ENCODE measurements at regions not wholly inside any gene's neighbourhood (a gene's known extent, or its start where the extent isn't known, plus 50 kb on each side); places are given as distances from the start of the nearest gene placed in this dataset.
"Not testable (repeated sequence)": the region's sequence is repeated elsewhere in the genome, so short reads cannot be mapped to it uniquely, and the experiment has no call there.

- no peak for DNase-seq (ENCODE audit: low spot score)
These were observed 426.6 kb downstream of the FRK start for GRCh38 chr6:115634131-115634530.

- DNase-seq (ENCODE audit: low spot score) = no peak
These were observed 429.7 kb downstream of the FRK start for GRCh38 chr6:115631028-115631427.

- no peak for DNase-seq (ENCODE audit: low spot score)
These were observed 430.2 kb downstream of the FRK start for GRCh38 chr6:115630424-115631024.

- DNase-seq (ENCODE audit: low spot score) = no peak
These were observed 431.3 kb downstream of the FRK start for GRCh38 chr6:115629415-115629814.

GRCh38 chr6:115618256-115618655 is 442.4 kb downstream of the FRK start:
- DNase-seq (ENCODE audit: low spot score) = no peak

GRCh38 chr6:115617031-115617430 is 443.7 kb downstream of the FRK start:
- DNase-seq (ENCODE audit: low spot score) = no peak

GRCh38 chr6:115613488-115613887 is 447.2 kb downstream of the FRK start:
- no peak for DNase-seq (ENCODE audit: low spot score)

- no peak for DNase-seq (ENCODE audit: low spot score)
These were observed 447.8 kb downstream of the FRK start for GRCh38 chr6:115612796-115613479.

GRCh38 chr6:115612216-115612615 is 448.5 kb downstream of the FRK start:
- DNase-seq (ENCODE audit: low spot score) = no peak

- no peak for DNase-seq (ENCODE audit: low spot score)
These were observed 450.0 kb downstream of the FRK start for GRCh38 chr6:115610696-115611095.

GRCh38 chr6:115609111-115609510 is 451.6 kb downstream of the FRK start:
- DNase-seq (ENCODE audit: low spot score) = no peak

- DNase-seq (ENCODE audit: low spot score) = no peak
These were observed 458.2 kb downstream of the FRK start for GRCh38 chr6:115602466-115602865.

- DNase-seq (ENCODE audit: low spot score) = no peak
These were observed 459.2 kb downstream of the FRK start for GRCh38 chr6:115601509-115601908.

GRCh38 chr6:115601064-115601463 is 459.6 kb downstream of the FRK start:
- DNase-seq (ENCODE audit: low spot score) = no peak

GRCh38 chr6:115594891-115595290 is 465.8 kb downstream of the FRK start:
- no peak for DNase-seq (ENCODE audit: low spot score)

GRCh38 chr6:115592025-115592424 is 468.7 kb downstream of the FRK start:
- no peak for DNase-seq (ENCODE audit: low spot score)

GRCh38 chr6:115589072-115589471 is 471.6 kb downstream of the FRK start:
- DNase-seq (ENCODE audit: low spot score) = not testable (repeated sequence)

- no peak for DNase-seq (ENCODE audit: low spot score)
These were observed 477.4 kb downstream of the FRK start for GRCh38 chr6:115583290-115583689.

GRCh38 chr6:115582386-115582785 is 478.3 kb downstream of the FRK start:
- DNase-seq (ENCODE audit: low spot score) = no peak

- not testable (repeated sequence) for DNase-seq (ENCODE audit: low spot score)
These were observed 481.1 kb downstream of the FRK start for GRCh38 chr6:115579565-115579964.

GRCh38 chr6:115577270-115577669 is 483.4 kb downstream of the FRK start:
- DNase-seq (ENCODE audit: low spot score) = no peak

GRCh38 chr6:115575285-115575684 is 485.4 kb downstream of the FRK start:
- DNase-seq (ENCODE audit: low spot score) = no peak

GRCh38 chr6:115573861-115574260 is 486.8 kb downstream of the FRK start:
- no peak for DNase-seq (ENCODE audit: low spot score)

Measured in mesenteric fat pad (tissue), 1 donor.